RWPE1 (cell line): ENCODE measurements at regions not wholly inside any gene's neighbourhood (a gene's known extent, or its start where the extent isn't known, plus 50 kb on each side); places are given as distances from the start of the nearest gene placed in this dataset.

ENCODE experiments used
- CTCF ChIA-PET: fragments of 350-600 bp; sonication (Branson Sonifier 250); formaldehyde crosslinking; extraction: SDS; loops from one replicate; lab custom pipeline; 2021; lab: Yijun Ruan, JAX
- POLR2A ChIA-PET: fragments of 400-600 bp; formaldehyde crosslinking; extraction: SDS; loops from one replicate; lab custom pipeline; 2020; ENCODE audit warnings: antibody characterized with exemption; ENCODE audit not compliant: low non-redundant PET; lab: Yijun Ruan, JAX
- DNase-seq: peaks from one replicate; pipeline ENCODE4 v3.0.0; 2012; ENCODE audit warnings: low spot score
- H3K27ac ChIP-seq: fragments of 450-650 bp; 2 replicates; pipeline ENCODE4 v1.5.1; 2017
- CTCF ChIP-seq: fragments of 450-650 bp; conservative IDR thresholded peaks from 2 replicates; pipeline ENCODE4 v1.5.1; 2017; ENCODE audit warnings: low read depth, mild to moderate bottlenecking

GRCh38 chr2:61774351-61774750 is 79.5 kb downstream of the FAM161A start:
- POLR2A ChIA-PET: no interaction called here
- H3K27ac ChIP-seq: no peak overlapping the region
- no peak for DNase-seq
- CTCF ChIA-PET: interaction anchor here (0.6 kb wide), 1 partner anchor 19 kb away, joined by 5 read pairs; no protein-coding TSS in a partner anchor
- TF ChIP-seq CTCF: no peak

- DNase-seq: no peak
- no peak for TF ChIP-seq CTCF
- ChIA-PET POLR2A (no interaction called here), CTCF (no interaction called here)
- no peak overlapping the region for H3K27ac ChIP-seq
Observed at GRCh38 chr2:61771904-61772845, 81.7 kb downstream of the FAM161A start.

GRCh38 chr2:61770746-61771145 is 83.1 kb downstream of the FAM161A start:
- DNase-seq: peak; percentile 76
- POLR2A ChIA-PET: no interaction called here
- H3K27ac ChIP-seq: no peak overlapping the region
- no peak for TF ChIP-seq CTCF
- CTCF ChIA-PET: no interaction called here

- peak; percentile 17 for DNase-seq
- no peak for TF ChIP-seq CTCF
- ChIA-PET CTCF (interaction anchor here (0.6 kb wide), 1 partner anchor 60 kb away, joined by 3 read pairs; no protein-coding TSS in a partner anchor), POLR2A (no interaction called here)
- no peak overlapping the region for H3K27ac ChIP-seq
Observed at GRCh38 chr2:61770298-61770697, 83.6 kb downstream of the FAM161A start.

- CTCF ChIA-PET: no interaction called here
- no peak for TF ChIP-seq CTCF
- no peak overlapping the region for H3K27ac ChIP-seq
- no peak for DNase-seq
- POLR2A ChIA-PET: no interaction called here
Observed at GRCh38 chr2:61769093-61769675, 84.7 kb downstream of the FAM161A start.

- H3K27ac ChIP-seq: peak overlapping the region; percentile 99
- POLR2A ChIA-PET: interaction anchor here (0.6 kb wide), 1 partner anchor 29 kb away, joined by 5 read pairs; no protein-coding TSS in a partner anchor
- DNase-seq: peak; percentile 94
Observed at GRCh38 chr2:61764035-61764800, 89.6 kb downstream of the FAM161A start.

More at GRCh38 chr2:61764035-61764800, 89.6 kb downstream of the FAM161A start:
- CTCF ChIA-PET: no interaction called here
- no peak for TF ChIP-seq CTCF
